ENCODE measurements at regions not wholly inside any gene's neighbourhood (a gene's known extent, or its start where the extent isn't known, plus 50 kb on each side); places are given as distances from the start of the nearest gene placed in this dataset.
"Not testable (repeated sequence)": the region's sequence is repeated elsewhere in the genome, so short reads cannot be mapped to it uniquely, and the experiment has no call there.

DNA sequence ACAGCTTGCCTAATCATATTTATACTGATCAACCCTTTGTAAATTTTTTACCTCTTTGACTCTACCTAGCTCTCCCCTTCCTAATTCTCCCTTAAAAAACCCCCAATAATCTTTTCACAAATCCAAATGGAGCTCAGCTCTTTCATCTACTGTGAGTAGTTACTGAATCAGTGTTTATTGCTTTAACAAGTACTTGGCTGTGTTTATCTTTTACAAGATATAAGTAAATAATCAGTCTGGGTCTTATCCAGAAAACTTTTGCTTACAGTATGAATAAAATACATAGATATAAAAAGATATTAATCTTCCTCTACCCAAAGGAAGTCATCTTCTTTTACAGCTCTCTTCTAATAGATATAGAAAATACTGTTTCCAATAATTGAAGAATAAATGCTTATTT is 366.4 kb downstream of the RAP2B start:
- Histone ChIP-seq H3K27ac (no peak overlapping the region), H3K36me3 (no peaks in the 10 kb centered on the region), H3K4me3 (no peak overlapping the region), H4K20me1 (no peaks in the 10 kb centered on the region), H3K9me3 (replicated peaks in 1 of 11) (peaks cover 1 to 28% (median 15%) of the 10 kb centered on the region in 11 experiments; a peak in 14 of 22 replicates), H3K4me1 (no peaks in the 10 kb centered on the region), H3K27me3 (no peaks in the 10 kb centered on the region), H3K4me2 (no peak overlapping the region), H3K9ac (no peak overlapping the region)
- TF ChIP-seq Cebpa-rat (IDR thresholded peaks at IDR 0.05): no peak

DNA sequence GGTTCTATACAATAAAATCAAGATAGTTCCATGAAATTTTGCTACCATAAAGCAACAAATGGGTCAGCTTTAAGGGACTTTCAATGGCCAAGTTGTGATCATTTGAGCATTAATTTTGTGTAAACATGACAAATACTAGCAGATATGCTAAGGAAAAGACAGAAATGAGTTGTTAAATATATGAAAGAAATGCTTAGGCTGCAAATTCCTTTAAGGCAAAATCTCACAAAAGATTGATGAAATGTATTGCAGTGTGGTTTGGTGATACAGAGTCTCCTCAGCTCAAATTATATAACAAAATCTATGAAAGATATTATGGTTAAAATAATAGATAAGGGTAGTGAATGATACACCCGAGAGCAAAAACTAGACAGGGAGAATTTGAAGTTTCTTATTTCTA is 377.2 kb downstream of the RAP2B start:
- H3K27ac ChIP-seq: no peak overlapping the region

DNA sequence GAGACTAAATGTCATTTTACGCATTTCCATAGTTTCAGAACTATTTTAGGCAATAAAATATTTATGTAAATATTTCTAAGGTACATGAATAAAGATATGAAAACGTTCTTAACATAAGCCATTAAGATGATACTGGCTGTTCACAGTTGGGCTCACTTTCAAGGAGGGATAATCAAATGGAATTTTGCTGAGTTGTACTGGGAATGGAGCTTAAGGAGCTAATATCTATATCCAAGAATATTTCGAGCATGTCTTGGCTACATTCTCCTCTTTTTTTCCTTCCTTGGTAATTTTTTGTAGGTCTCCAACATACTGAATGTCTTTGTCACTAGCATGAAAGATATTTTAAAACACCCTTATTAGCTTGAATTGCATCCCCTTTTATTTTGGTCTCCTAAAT is 383.4 kb downstream of the RAP2B start:
- Histone ChIP-seq H3K36me3 (no peaks in the 10 kb centered on the region), H3K27ac (no peak overlapping the region), H3K4me2 (no peak overlapping the region), H3K27me3 (no peaks in the 10 kb centered on the region), H3K4me1 (no peaks in the 10 kb centered on the region), H3K9me3 (replicated peaks in 1 of 11) (no peaks in the 10 kb centered on the region), H4K20me1 (no peaks in the 10 kb centered on the region; a peak in 1 of 22 replicates), H3K9ac (no peak overlapping the region), H3K4me3 (no peak overlapping the region)
- TF ChIP-seq Cebpa-rat (IDR thresholded peaks at IDR 0.05): no peak

More for the DNA sequence above, 377.2 kb downstream of the RAP2B start:
- TF ChIP-seq Cebpa-rat (IDR thresholded peaks at IDR 0.05): no peak
- Histone ChIP-seq H3K27me3 (no peaks in the 10 kb centered on the region), H3K4me1 (no peaks in the 10 kb centered on the region), H3K9me3 (replicated peaks in 1 of 11) (peaks cover 0 to 9% (median 0%) of the 10 kb centered on the region in 11 experiments; a peak in 2 of 22 replicates), H4K20me1 (no peaks in the 10 kb centered on the region), H3K9ac (no peak overlapping the region), H3K4me2 (no peak overlapping the region), H3K36me3 (no peaks in the 10 kb centered on the region), H3K4me3 (no peak overlapping the region)

DNA sequence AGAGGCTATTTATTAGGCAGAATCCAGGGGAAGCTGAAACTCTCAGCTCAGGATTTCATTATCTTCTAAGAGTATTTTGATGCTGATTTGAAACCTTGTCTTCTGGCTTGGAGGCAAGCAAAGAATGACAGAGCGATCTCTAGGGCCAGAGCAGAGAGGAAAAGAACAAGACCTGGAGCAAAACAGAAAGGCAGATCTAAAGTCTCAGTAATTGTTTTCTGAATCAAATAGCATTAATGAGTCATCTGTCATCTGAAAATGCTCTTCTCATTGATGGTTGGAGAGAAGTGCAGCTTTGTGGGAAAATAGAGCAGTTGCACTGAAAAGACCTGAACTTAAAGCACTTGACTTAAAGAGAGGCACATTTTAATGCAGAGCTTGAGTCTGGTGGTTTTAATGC is 385.9 kb downstream of the RAP2B start:
- Histone ChIP-seq H3K4me1 (no peaks in the 10 kb centered on the region), H4K20me1 (no peaks in the 10 kb centered on the region; a peak in 1 of 22 replicates), H3K27me3 (no peaks in the 10 kb centered on the region), H3K9me3 (replicated peaks in 1 of 11) (no peaks in the 10 kb centered on the region), H3K4me3 (no peak overlapping the region), H3K36me3 (no peaks in the 10 kb centered on the region), H3K27ac (no peak overlapping the region), H3K4me2 (no peak overlapping the region), H3K9ac (no peak overlapping the region)
- no peak for TF ChIP-seq Cebpa-rat (IDR thresholded peaks at IDR 0.05)

DNA sequence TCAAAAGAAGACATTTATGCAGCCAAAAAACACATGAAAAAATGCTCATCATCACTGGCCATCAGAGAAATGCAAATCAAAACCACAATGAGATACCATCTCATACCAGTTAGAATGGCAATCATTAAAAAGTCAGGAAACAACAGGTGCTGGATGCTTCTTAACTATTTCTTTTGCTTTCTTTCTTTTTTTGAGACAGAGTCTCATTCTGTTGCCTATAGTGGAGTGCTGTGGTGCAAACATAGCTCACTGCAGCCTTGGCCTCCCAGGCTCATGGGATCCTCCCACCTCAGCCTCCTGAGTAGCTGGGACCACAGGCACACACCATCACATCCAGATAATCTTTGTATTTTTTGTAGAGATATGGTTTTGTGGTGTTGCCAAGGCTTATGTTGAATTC is 387.7 kb downstream of the RAP2B start:
- H3K27me3 ChIP-seq; H3K27ac ChIP-seq; H3K4me3 ChIP-seq; H4K20me1 ChIP-seq; H3K4me1 ChIP-seq; H3K4me2 ChIP-seq; H3K9me3 ChIP-seq (replicated peaks in 1 of 11); H3K9ac ChIP-seq; H3K36me3 ChIP-seq: not testable (repeated sequence)

DNA sequence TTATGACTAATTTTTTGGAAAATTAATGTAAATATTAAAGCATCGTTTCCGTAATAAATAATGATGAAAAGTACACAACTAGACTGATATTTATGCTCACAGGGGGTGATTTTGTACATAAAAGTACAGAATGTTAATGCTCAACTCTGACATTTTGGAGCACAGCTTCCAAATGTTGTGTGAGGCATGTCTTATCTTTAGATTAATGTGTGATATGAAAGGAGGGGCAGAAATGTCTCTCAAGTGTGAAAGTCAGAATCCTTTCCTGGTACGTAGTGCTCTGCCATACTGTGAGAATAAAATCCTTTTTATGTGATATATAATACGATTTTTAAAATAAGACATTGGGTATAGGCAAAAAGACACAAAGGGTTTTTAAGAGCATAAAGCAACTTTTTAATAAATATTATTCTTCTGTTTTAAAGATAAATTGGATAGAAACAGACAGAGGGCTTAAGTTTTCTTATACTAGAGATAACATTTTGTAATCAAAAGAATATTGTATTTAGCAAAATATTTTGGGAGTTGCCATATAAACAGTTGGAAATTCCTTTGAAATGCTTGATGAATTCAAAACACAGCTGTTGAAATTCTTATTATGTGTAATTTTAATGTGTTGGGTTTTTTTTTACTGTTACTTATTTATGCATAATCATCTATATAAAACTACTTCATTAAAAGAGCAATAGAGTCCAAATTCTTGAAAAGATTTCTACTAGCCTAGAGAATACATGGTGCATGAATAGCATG is 389.7 kb downstream of the RAP2B start:
- H3K27me3 ChIP-seq: no peaks in the 10 kb centered on the region
- no peak overlapping the region for H3K27ac ChIP-seq
- H3K4me2 ChIP-seq: no peak overlapping the region
- H3K9ac ChIP-seq: no peak overlapping the region
- no peak for TF ChIP-seq Cebpa-rat (IDR thresholded peaks at IDR 0.05)
- no peaks in the 10 kb centered on the region for H3K36me3 ChIP-seq
- H3K4me1 ChIP-seq: no peaks in the 10 kb centered on the region
- no peaks in the 10 kb centered on the region; a peak in 1 of 22 replicates for H4K20me1 ChIP-seq
- H3K4me3 ChIP-seq: no peak overlapping the region
- H3K9me3 ChIP-seq (replicated peaks in 1 of 11): no peaks in the 10 kb centered on the region

DNA sequence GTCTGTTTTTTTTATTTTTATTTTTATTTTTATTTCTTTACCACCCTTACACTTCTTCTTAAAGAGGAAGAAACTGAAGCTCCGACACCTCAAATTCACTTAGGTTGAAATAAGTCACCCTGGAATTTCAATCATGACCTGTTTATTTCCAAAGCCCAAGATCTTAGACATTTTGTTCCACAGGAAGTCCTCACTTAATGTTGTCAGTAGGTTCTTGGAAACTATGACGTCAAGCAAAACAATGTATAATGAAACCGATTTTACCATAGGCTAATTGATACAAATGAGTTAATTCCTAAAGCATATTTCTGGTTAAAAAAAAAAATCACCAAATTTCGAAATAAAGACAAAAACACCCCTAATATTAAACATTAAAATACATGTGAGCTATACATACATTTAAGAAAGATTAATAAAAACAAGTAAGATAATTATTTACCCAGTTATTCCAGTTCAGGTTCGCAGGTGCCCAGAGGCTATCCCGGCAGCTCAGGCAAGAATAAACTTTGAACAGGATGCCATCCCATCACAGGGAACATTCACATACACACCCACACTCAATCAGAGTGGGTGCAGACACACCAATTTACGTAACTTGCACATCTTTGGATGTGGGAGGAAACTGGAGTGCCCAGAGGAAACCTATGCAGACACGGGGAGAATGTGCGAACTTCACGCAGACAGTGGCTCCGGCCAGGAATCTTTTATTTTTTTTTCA is 391.0 kb downstream of the RAP2B start:
- Histone ChIP-seq H3K4me2 (no peak overlapping the region), H3K27me3 (no peaks in the 10 kb centered on the region), H3K9me3 (replicated peaks in 1 of 11) (peaks cover 0 to 6% (median 0%) of the 10 kb centered on the region in 11 experiments; a peak in 1 of 22 replicates), H3K9ac (no peak overlapping the region), H4K20me1 (no peaks in the 10 kb centered on the region; a peak in 1 of 22 replicates), H3K4me1 (no peaks in the 10 kb centered on the region), H3K36me3 (no peaks in the 10 kb centered on the region), H3K4me3 (no peak overlapping the region), H3K27ac (no peak overlapping the region)
- no peak for TF ChIP-seq Cebpa-rat (IDR thresholded peaks at IDR 0.05)

DNA sequence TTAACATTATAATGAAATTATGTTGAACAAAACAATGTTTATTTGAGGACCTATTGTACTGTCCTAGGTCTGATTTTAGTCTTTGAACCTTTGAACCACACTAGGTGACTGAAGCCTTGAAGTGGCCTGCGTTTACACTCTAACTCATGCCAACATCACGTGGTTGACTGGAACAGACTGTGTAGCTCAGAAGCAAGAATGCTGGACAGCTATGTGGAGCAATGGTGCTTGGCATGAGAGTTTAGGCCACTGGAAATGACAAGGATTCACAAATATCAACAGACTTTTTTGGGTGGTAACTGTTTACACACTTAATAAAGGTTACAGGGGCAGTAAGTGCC is 391.5 kb downstream of the RAP2B start:
- peaks cover 0 to 11% (median 2%) of the 10 kb centered on the region in 11 experiments; a peak in 7 of 22 replicates for H3K9me3 ChIP-seq (replicated peaks in 1 of 11)
- H3K27me3 ChIP-seq: no peaks in the 10 kb centered on the region
- no peak overlapping the region for H3K4me2 ChIP-seq
- no peaks in the 10 kb centered on the region for H3K4me1 ChIP-seq
- TF ChIP-seq Cebpa-rat (IDR thresholded peaks at IDR 0.05): no peak
- H3K27ac ChIP-seq: no peak overlapping the region
- H3K9ac ChIP-seq: no peak overlapping the region
- H3K36me3 ChIP-seq: no peaks in the 10 kb centered on the region
- no peak overlapping the region for H3K4me3 ChIP-seq
- H4K20me1 ChIP-seq: no peaks in the 10 kb centered on the region

DNA sequence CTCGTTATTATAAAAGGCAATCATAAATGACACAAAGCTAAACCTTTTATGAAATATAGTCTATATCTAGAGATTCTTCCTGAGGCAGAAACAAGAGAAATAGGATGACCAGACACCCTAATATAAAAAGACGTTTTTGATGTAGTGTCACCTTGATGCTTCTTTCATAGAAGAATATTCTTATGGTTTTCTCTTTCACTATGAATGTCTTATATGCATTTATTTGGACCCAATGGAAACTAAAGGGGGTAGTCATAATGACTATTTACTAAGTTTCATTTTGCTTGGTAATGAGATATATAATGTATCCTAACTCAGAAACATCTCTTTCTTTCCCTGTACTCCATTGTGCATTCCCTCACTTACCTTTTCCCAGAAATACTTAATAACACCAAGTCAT is 393.9 kb downstream of the RAP2B start:
- no peaks in the 10 kb centered on the region for H3K4me1 ChIP-seq
- H3K4me2 ChIP-seq: no peak overlapping the region
- H4K20me1 ChIP-seq: no peaks in the 10 kb centered on the region
- no peak overlapping the region for H3K9ac ChIP-seq
- H3K9me3 ChIP-seq (replicated peaks in 1 of 11): peaks cover 9 to 28% (median 14%) of the 10 kb centered on the region in 11 experiments; a peak in 19 of 22 replicates
- TF ChIP-seq Cebpa-rat (IDR thresholded peaks at IDR 0.05): no peak
- no peak overlapping the region for H3K27ac ChIP-seq
- no peaks in the 10 kb centered on the region for H3K36me3 ChIP-seq
- H3K4me3 ChIP-seq: no peak overlapping the region
- H3K27me3 ChIP-seq: no peaks in the 10 kb centered on the region

DNA sequence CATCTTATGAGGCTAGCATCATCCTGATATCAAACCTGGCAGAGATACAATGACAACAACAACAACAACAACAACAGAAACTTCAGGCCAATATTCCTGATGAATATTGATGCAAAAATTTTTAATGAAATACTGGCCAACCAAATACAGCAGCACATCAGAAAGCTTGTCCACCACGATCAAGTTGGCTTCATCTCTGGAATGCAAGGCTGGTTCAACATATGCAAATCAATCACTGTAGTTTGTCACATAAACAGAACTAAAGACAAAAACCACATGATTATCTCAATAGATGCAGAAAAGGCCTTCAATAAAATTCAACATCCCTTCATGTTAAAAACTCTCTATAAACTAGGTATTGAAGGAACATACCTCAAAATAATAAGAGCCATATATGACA is 397.3 kb downstream of the RAP2B start:
- not testable (repeated sequence) for H3K4me2 ChIP-seq, H3K27ac ChIP-seq, H3K9ac ChIP-seq, H3K27me3 ChIP-seq, H3K36me3 ChIP-seq, H3K4me3 ChIP-seq, H4K20me1 ChIP-seq, H3K4me1 ChIP-seq
- peaks cover 25 to 50% (median 37%) of the 10 kb centered on the region in 11 experiments for H3K9me3 ChIP-seq (replicated peaks in 1 of 11)

All from BLaER1 treated with 17β-estradiol and CSF1 and Interleukin-3, amounts not matched to agents 10 nM and 100 nM (cell line).